Astrocyte (in vitro differentiated cells and primary cell): ENCODE measurements at regions not wholly inside any gene's neighbourhood (a gene's known extent, or its start where the extent isn't known, plus 50 kb on each side); places are given as distances from the start of the nearest gene placed in this dataset.

ENCODE experiments used
- CTCF ChIP-seq: IDR thresholded peaks from 2 replicates; pipeline ENCODE4 v1.5.1; 2011; ENCODE audit warnings: low read depth, mild to moderate bottlenecking, inconsistent platforms, low read length, moderate library complexity; ENCODE audit not compliant: insufficient read depth
- EZH2 ChIP-seq: IDR thresholded peaks from 2 replicates; pipeline ENCODE4 v1.6.1; 2012; ENCODE audit warnings: mild to moderate bottlenecking, low read length, inconsistent platforms; ENCODE audit not compliant: insufficient read depth

- no peak for TF ChIP-seq CTCF
- no peak for TF ChIP-seq EZH2
These were observed 149.2 kb upstream of the NR3C1 start for GRCh38 chr5:143552680-143553079.
